ENCODE measurements at regions not wholly inside any gene's neighbourhood (a gene's known extent, or its start where the extent isn't known, plus 50 kb on each side); places are given as distances from the start of the nearest gene placed in this dataset.
"Not testable (repeated sequence)": the region's sequence is repeated elsewhere in the genome, so short reads cannot be mapped to it uniquely, and the experiment has no call there.

DNA sequence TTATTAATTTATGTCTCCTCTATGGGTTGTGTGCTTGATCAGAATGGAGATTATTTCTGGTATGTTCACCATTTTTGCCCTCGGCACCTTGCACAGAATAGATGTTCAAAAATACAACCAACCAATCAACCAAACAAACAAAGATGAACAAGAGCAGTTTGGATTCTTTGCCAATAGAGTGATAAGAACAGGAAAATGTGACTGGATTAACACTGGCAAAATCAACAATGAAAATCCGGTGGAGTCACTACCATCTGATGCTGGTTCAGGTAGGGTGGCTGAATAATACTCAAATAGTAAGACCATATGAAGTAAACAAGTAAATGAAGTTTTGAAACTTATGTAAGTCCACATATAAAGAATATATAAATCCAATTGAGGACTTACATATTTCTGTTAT is 685.0 kb upstream of the EPHA5 start:
- DNase-seq = no peak

DNA sequence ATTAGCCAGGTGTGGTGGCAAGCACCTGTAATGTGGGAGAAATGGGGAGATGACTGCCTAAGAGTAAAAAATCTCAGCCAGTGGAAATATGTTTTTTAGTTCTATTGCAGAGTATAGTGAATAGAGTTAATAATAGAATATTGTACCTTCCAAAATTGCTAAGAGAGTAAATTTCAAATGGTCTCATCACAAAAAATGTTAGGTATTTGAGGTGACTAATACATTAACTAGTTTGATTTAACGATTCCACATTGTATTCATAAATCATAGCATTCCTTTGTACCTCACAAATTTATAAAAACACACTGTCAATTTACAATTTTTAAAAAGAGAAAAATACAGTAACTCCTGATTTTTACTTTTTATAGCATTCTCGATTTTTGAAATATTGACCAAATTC is 681.5 kb upstream of the EPHA5 start:
- DNase-seq = no peak

DNA sequence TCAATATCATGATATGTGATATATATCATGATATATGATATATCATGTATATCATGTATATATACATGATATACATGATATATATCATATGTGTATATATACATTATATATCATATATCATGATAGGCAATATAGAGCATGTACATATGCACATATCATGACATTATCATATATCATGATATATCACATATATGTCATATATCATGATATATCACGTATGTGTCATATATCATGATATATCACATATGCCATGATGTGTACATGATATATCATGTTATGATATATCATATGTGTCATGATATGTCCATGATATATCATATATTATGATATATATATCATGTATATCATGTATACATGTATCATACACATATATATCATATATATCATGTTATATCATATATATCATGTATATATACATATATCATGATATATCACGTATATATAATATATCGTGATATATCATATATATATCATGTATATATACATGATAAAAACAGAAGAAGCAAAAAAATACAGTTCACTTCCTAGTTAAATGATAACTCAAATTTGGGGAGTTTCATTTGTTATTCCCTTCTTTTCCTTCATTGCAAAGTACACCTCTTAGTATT is 670.1 kb upstream of the EPHA5 start:
- DNase-seq = no peak

DNA sequence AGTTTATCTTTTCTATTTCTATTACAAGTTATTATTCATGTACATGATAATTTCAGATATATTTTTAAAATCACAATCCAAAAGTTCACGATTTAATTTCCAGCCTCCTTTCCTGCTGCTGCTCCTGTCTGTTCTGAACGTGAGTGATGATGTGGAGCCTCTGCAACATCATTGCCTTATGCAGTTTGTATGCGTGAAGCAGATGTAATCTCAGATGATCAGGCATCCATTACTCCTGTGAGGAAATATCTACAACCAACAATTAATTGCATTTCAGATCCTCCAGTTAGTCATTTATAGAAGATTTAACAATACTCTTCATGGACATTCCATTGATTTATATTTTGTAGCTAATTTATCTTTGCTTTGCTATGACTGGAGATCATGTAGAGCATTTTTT is 668.7 kb upstream of the EPHA5 start:
- DNase-seq = no peak

DNA sequence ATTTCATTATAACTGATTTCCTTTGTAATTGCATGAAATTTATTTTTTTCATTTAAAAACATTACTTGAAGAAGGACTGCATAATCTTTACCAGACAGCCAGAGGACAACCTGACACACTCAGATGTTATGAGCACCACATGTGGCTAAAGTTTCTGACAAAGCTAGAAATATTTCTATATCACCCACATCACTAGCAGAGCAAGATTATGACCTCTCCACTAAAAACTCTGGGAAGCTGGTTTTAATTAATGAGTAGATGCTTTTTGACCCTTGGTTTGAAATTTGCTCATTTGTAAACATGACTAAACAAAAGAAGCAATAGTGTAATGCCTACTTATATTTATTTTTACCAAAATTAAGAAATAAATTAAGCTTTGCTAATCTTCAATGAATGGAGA is 661.5 kb upstream of the EPHA5 start:
- no peak for DNase-seq

DNA sequence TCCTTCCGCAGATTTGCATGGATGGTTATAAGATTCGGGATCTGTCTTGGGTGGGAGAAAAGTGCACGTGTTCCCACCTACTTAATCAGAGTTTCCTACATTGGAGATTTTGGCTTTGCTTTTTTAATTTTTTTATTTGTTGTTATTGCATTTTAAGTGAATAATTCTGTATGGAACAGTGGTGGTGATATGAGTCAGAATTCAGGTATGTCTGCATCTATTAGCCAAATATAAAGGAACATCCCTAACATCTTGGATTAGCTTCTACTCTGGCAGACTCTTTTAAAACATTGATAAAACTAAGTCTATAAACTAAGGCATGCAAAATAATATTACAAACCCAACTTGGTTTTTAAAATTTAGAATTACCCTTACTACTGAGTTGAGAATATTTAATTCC is 659.8 kb upstream of the EPHA5 start:
- DNase-seq = no peak

DNA sequence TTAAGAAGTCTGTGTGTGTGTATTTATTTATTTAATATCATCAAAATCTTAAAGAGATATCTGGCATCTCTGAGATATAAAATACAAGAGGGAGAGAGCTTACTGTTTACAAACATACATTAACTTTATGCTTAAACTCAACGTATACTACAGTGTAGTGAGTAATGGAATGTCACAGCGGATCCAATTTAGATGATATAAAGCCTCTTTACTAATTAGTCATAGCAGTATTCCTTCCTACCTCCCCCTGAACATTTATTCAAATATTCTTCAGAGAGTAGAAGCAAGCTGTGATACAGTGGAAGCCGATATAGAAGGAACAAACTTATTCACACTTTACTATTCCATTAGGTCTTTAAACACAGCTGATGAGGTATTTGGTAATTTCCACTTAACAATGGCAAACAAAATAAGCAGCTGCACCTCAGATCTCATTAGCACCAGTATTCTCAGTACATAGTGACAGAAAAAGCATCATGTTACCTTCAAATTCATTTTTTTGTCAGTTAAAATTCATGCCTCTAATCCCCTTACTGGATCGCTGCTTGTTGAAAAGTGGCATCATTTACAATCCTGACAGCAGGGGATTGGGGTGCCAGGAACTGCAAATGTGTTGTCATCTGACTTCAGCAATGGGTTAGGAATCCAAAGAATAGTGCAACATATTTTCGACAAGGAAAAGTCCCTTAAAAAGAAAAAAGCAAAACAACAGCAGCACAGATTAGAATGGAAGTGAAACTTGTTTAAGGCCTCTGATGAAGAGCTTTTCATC is 658.7 kb upstream of the EPHA5 start:
- no peak for DNase-seq

DNA sequence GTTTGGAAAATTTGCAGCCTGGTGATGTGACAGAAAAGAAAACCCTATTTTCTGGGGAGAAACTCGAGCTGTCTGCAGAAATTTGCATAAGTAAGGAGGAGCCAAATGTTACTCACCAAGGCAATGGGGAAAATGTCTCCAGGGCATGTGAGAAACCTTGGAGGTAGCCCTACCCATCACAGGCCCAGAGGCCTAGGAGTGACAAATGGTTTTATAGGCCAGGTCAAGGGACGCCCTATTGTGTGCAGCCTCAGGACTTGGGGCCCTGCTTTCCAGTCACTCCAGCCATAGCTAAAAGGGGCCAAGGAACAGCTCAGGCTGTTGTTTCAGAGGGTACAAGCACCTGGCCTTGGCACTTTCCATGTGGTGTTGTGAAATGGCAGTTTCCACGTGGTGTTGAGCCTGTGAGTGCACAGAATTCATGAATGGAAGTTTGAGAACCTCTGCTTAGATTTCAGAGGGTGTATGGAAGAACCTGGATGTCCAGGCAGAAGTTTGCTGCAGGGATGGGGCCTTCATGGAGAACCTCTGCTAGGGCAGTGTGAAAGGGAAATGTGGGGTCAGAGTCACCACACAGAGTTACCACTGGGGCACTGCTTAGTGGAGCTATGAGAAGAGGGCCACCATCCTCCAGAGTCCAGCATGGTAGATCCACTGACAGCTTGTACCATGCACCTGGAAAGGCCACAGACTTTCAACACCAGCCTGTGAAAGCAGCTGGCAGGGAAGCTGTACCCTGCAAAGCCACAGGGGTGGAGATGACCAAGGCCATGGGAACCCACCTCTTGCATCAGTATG is 637.6 kb upstream of the EPHA5 start:
- no peak for DNase-seq

DNA sequence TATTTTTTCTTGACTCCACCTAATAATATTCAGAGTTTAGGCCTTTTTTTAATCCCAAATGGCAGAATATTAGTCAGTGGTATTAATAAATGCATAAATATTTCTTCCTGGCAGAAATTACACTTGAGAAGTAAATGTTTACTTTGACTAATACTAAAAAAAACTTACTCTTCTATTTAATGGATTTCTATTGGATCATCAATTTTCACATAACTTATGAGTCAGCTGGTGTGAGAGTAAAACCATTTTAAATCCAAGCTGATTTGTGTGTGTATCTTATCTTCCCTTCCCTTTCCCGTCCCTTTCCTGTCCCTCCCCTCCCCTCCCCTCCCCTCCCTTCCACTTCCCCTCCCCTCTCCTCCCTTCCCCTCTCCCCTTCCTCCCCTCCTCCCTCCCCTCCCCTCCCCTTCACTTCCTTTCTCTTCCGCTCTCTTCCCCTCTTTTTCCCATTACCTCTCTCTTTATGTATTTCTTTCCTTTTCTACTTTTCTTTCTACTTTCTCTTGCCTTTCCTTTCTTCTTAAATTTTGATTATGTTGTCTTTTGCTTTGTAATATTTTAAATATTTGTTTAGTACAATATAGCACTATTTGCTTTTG is 630.1 kb upstream of the EPHA5 start:
- no peak for DNase-seq

DNA sequence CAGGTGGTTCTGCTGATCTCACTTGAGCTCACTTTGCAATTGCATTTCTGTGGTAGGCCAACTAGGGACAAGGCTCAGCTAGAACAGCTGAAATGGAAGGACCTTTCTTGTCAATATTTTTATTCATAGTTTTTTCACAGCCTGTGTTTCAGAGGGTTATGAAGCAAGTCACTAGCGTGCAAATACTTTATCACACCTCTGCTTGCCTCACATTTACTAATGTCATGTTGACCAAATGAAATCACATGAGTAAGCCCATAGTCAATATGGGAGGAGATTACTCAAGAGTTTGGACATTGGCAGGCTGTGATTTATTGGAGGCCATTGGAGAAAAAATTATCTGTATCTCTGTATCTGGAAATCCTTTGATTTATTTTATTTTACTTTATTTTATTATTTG is 628.3 kb upstream of the EPHA5 start:
- no peak for DNase-seq

DNA sequence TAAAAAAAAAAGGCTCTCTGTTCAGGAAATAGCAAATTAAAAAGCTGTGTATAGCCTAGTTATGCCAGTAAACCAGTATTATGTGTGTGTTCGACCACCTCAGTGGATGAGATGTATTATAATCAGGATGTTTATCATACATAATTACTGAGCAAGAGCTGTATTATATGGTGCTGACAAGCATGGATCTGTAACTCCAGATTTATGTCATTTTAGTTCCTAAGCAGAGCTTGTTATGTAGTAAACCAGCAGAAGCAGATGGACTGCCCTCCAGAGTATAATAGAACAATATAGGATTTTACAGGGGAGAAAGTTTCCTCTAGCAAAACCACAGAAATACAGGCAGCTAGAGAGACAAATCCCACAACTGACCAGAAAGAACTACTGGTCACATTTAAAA is 627.4 kb upstream of the EPHA5 start:
- no peak for DNase-seq

DNA sequence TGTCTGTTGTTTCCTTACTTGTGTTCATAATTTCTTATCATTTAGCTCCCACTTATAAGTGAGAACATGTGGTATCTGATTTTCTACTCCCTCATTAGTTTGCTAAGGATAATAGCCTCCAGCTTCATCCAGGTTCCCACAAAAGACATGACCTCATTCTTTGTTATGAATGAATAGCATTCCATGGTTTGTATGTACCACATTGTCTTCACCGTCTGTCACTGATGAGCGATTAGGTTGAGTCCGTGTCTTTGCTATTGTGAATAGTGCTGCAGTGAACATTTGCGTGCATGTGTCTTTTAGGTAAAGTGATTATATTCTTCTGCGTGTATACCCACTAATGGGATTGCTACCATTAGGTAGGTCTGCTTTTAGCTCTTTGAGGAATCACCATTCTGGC is 624.3 kb upstream of the EPHA5 start:
- no peak for DNase-seq

DNA sequence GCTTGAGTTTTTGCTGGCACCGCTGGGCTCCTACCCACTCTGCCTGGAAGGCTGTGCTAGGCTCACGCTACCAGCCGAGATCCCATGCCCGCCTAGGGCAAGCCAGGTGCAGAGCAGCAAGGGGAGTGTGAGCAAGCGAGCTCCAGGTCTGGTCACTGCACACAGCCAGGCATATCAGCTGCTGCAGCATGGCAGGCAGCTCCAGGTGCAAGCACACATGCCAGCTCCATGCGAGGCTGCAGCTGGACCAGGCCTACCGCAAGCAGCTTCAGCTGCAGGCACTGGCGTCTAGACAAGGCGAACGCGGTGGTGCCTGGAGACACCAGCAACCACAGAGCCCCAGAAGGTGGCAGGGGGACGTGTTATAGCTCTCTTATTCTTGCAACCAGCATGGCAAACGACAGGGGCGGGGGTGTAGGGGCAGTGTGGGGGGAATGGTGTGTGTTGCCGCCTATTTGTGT is 614.7 kb upstream of the EPHA5 start:
- DNase-seq = no peak

DNA sequence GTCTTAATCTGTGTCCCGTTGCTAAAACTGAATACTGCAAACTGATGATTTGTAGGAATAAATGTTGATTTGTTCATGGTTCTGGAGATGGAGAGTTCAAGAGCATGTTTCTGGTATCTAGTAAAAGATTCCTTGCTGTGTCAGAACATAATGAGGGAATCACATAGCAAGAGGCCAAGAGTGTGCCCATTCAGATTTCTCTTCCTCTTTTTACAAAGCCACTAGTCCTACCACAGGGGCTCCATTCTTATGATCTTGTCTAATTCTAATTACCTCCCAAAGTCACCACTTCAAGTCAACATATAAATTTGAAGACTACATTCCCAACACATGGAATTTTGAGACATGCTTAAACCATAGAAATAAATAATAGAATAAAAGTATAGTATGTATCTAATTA is 608.8 kb upstream of the EPHA5 start:
- no peak for DNase-seq

DNA sequence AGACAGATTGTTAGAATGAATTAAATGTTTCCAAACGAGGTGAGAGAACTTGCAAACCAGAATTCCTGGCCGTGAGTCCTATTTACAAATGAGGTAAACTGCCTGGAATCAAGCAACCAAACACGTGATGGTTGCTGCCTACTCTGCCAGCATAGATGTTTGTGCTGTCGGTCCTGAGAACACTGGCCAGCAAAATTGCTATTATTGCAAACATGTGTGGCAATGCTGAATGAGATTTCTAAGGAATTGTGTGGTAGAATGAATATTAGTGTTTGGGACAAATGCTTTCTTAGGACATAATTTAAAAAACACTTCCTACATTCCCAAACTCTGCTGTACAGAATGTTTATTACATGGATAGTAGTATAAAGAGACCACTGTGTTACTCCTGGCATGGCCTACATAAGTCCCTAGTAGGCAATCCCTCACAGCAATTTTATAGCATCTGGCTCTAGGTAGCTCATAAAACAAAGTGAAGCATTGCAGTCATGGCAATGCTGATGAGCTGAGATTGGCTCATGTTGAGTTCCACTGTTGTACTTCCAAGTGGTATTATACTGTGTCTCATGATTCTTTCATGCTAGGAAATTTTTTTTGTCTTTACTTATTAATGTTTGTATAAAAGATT is 605.2 kb upstream of the EPHA5 start:
- DNase-seq = no peak

DNA sequence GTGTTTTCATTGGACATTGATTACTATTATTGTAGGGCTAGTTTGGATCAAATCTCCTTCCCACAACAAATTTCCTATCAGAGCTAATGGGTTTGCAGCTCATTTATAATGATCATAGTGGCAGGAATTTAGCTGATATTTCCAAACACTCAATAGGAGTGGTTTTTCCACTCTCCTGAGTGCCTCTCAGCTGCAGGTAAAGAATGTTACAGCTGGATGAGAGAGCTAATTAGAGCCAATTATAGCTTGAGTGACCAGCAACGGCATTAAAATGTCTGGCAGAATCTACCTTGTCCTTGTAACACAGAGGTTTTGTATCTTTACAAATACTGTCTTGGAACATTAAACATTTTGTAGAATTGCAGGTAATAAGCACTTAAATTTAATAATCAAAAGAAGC is 602.8 kb upstream of the EPHA5 start:
- no peak for DNase-seq

DNA sequence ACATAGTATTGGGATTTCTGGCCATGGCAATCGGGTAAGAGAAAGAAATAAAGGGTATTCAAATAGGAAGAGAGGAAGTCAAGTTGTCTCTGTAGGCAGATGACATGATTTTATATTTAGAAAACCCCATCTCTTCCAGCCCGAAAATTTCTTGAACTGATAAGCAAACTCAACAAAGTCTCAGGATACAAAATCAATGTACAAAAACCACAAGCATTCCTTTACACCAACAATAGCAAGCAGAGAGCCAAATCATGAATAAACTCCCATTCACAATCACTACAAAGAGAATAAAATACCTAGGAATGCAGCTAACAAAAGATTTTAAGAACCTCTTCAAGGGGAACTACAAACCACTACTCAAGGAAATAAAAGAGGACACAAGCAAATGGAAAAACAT is 600.1 kb upstream of the EPHA5 start:
- not testable (repeated sequence) for DNase-seq

DNA sequence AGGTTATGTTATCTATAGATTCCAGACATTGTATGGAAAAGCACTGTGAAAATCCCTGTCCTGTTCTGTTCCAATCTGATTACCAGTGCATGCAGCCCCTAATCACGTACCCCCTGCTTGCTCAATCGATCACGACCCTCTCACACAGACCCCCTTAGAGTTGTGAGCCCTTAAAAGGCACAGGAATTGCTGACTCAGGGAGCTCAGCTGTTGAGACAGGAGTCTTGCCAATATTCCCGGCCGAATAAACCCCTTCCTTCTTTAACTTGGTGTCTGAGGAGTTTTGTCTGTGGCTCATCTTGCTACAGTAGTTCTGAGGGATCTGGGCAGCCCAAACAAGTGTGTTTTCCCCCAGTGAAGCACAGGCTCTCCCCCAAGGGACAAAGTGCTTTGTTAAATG is 596.3 kb upstream of the EPHA5 start:
- DNase-seq = not testable (repeated sequence)

DNA sequence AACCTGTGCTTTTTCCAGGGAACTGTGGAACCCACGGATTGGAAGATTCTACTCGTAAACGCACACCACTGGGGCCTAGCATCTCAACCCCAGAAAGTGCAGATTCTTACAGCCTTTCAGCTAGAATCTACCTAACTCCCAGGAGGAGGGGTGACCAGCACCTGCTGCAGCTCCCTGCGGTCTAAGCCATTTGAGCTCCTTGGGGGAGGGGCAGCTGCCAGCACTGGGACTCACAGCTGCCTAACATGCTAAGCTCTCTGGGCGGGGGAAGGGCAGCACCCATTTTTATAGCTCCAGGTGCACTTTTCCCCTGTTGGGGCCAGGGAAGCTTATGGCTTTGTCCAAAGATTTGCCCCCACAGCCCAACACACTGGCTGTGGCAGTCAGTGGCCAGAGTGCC is 595.7 kb upstream of the EPHA5 start:
- DNase-seq = no peak

DNA sequence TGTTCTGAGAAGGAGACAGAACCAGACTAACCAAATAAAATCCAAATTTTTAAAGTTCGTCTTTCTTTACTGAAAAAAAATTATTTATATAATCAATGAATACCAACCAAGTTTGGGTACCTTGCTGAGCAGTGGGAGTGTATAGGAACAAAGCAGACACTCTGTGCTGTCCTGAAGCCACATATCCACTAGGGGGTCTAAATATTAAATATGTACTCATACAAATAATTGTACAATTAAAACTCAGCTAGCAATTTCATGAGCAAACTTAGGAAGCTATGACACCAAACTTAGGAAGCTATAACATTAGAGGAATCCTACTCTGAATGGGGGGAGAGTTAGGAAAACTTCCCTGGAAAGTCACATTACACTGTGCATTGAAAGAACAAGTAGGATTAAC is 582.0 kb upstream of the EPHA5 start:
- no peak for DNase-seq

DNA sequence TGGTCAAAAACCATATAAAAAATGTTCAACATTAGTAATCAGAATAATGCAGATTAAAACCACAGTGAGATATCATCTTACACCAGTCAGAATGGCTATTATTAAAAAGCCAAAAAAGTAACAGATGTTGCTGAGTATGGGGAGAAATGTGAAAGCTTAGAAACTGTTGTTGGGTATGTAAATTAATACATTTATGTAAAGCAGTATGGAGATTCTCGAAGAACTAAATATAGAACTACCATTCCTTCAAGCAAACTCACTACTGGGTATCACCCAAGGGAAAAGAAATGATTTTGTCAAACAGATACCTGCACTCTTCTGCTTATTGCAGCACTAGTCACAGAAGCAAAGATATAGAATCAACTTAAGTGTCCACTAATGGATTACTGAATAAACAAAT is 576.4 kb upstream of the EPHA5 start:
- no peak for DNase-seq

DNA sequence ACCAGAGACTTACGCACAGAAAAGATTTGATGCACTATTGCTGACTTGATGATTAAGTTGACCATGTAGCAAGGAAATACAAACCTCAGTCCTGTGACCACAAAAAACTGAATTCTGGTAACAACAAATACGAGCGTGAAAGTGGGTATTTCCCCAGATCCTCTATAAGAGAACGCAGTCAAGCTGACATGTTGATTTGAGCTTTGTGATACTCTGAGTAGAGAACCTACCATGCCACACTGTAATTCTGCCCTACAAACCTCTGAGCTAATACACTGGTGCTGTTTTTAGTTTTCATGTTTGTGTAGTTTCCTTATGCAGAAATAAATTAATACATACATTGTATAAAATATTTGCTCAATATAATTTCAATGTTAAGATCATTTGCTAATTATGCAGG is 565.6 kb upstream of the EPHA5 start:
- DNase-seq = no peak

DNA sequence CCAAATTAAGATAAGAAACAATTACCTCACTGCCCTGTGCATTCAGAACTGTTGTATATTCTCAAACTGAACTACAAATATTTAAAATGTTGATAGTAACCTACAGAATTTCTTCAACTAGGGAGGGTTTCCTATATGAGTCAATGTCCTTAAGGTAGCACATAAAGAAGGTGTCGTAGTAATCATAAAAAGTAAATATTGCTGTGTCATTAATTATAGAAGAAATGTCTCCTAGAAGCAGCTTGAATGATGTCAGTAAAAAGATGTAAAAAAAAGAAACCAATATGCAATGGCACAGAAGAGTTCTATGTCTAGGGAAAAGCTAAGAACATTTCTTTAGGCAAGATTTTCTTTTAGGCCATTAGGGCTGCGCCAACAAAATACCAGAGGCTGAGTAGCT is 559.6 kb upstream of the EPHA5 start:
- no peak for DNase-seq
